ENCODE measurements at regions not wholly inside any gene's neighbourhood (a gene's known extent, or its start where the extent isn't known, plus 50 kb on each side); places are given as distances from the start of the nearest gene placed in this dataset.
A peak's percentile ranks its signal among the peaks of the same experiment; 100 is the strongest.

DNA sequence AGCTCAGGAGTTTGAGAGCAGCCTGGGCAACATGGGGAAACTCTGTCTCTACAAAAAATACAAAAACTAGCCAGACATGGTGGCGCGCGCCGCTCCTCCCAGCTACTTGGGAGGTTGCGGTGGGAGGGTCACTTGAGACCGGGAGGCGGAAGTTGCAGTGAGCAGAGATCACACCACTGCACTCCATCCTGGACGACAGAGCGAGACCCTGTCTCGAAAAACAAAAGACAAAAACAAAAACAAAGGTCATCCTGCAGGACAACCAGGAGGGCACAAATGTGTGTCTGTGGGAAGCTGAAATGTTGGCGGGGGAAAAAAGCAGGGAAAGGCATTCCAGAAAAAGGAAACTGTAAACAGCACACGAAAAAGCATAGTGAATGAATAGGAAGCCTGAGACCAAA lies 104.1 kb upstream of the HNRNPU start:
- in situ Hi-C loops (cut with HindIII; ENCODE audit: low pct_unique_long_range_greater_than_20kb, low sequenced_read_pairs) (no loop called here), intact Hi-C loops (cut with micrococcal nuclease; ENCODE audit: unreplicated experiment) (no loop called here)
- H3K27ac ChIP-seq (ENCODE audit: low read length) = peak overlapping the region; percentile 92
- no peaks in the 10 kb centered on the region for H3K9me3 ChIP-seq (ENCODE audit: control insufficient read depth, insufficient read depth, low read depth, low read length)
- BruUV-seq (replicated peaks) = no TSS peak
- DNase-seq (ENCODE audit: low read depth, low spot score) = no peak
- no peak overlapping the region for H3K4me3 ChIP-seq (ENCODE audit: low read depth in 2 of 2, low read length in 2 of 2)
- H3K4me1 ChIP-seq (ENCODE audit: control insufficient read depth, insufficient read depth, low read length) = peaks cover 36% of the 10 kb centered on the region
- H3K27me3 ChIP-seq (ENCODE audit: control insufficient read depth, insufficient read depth, low read length) = no peaks in the 10 kb centered on the region
- no peak for ATAC-seq
- H3K36me3 ChIP-seq (ENCODE audit: control insufficient read depth, insufficient read depth, low read length) = no peaks in the 10 kb centered on the region
- TF ChIP-seq, protein P1, sequence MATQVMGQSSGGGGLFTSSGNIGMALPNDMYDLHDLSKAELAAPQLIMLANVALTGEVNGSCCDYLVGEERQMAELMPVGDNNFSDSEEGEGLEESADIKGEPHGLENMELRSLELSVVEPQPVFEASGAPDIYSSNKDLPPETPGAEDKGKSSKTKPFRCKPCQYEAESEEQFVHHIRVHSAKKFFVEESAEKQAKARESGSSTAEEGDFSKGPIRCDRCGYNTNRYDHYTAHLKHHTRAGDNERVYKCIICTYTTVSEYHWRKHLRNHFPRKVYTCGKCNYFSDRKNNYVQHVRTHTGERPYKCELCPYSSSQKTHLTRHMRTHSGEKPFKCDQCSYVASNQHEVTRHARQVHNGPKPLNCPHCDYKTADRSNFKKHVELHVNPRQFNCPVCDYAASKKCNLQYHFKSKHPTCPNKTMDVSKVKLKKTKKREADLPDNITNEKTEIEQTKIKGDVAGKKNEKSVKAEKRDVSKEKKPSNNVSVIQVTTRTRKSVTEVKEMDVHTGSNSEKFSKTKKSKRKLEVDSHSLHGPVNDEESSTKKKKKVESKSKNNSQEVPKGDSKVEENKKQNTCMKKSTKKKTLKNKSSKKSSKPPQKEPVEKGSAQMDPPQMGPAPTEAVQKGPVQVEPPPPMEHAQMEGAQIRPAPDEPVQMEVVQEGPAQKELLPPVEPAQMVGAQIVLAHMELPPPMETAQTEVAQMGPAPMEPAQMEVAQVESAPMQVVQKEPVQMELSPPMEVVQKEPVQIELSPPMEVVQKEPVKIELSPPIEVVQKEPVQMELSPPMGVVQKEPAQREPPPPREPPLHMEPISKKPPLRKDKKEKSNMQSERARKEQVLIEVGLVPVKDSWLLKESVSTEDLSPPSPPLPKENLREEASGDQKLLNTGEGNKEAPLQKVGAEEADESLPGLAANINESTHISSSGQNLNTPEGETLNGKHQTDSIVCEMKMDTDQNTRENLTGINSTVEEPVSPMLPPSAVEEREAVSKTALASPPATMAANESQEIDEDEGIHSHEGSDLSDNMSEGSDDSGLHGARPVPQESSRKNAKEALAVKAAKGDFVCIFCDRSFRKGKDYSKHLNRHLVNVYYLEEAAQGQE (IDR thresholded peaks at IDR 0.05; ENCODE audit: insufficient read depth in 1 of 2, low read depth in 2 of 2, low read length in 1 of 2) = no peak
- TF ChIP-seq SIN3A (IDR thresholded peaks at IDR 0.05; ENCODE audit: borderline replicate concordance, insufficient read depth, low read depth, low read length) = no peak
- TF ChIP-seq POLR2AphosphoS5 (IDR thresholded peaks at IDR 0.05; ENCODE audit: low read depth, low read length) = no peak
- TF ChIP-seq, protein P2, sequence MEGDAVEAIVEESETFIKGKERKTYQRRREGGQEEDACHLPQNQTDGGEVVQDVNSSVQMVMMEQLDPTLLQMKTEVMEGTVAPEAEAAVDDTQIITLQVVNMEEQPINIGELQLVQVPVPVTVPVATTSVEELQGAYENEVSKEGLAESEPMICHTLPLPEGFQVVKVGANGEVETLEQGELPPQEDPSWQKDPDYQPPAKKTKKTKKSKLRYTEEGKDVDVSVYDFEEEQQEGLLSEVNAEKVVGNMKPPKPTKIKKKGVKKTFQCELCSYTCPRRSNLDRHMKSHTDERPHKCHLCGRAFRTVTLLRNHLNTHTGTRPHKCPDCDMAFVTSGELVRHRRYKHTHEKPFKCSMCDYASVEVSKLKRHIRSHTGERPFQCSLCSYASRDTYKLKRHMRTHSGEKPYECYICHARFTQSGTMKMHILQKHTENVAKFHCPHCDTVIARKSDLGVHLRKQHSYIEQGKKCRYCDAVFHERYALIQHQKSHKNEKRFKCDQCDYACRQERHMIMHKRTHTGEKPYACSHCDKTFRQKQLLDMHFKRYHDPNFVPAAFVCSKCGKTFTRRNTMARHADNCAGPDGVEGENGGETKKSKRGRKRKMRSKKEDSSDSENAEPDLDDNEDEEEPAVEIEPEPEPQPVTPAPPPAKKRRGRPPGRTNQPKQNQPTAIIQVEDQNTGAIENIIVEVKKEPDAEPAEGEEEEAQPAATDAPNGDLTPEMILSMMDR (IDR thresholded peaks at IDR 0.05) = no peak
- TF ChIP-seq TCF7L2 (IDR thresholded peaks at IDR 0.05; ENCODE audit: low read depth, low read length) = no peak
- ChIA-PET CTCF (no interaction called here), POLR2A (interaction anchor here (0.6 kb wide), 1 partner anchor 10 kb away, joined by 7 read pairs; no protein-coding TSS in a partner anchor)

DNA sequence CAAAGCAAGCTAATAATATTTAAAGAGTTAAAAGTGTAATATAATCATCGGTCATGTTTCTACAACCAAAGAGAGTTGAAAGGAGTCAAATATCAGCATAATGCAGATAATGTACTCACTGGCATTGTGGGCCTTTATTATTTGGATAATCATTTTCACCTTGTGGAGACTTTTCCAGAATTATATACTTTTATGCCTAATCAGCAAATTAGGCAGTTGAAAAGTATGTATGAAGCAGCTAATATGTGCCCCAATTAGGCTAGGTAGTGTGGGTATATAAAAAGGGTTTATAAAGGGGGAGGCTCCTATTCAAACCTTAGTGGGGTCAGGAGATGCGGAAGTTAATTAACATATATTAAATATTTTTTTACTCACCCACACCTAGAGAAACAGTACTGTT lies 102.8 kb upstream of the HNRNPU start:
- CTCF ChIA-PET = no interaction called here
- ATAC-seq = no peak
- BruUV-seq (replicated peaks) = no TSS peak

More for the DNA sequence above, 102.8 kb upstream of the HNRNPU start:
- no peaks in the 10 kb centered on the region for H3K36me3 ChIP-seq (ENCODE audit: control insufficient read depth, insufficient read depth, low read length)
- intact Hi-C loops (cut with micrococcal nuclease; ENCODE audit: unreplicated experiment) (no loop called here), in situ Hi-C loops (cut with HindIII; ENCODE audit: low pct_unique_long_range_greater_than_20kb, low sequenced_read_pairs) (no loop called here)
- H3K4me3 ChIP-seq (ENCODE audit: low read depth in 2 of 2, low read length in 2 of 2) = no peak overlapping the region
- POLR2A ChIA-PET = no interaction called here
- no peaks in the 10 kb centered on the region for H3K9me3 ChIP-seq (ENCODE audit: control insufficient read depth, insufficient read depth, low read depth, low read length)
- DNase-seq (ENCODE audit: low read depth, low spot score) = no peak
- TF ChIP-seq, protein P1 (IDR thresholded peaks at IDR 0.05; ENCODE audit: insufficient read depth in 1 of 2, low read depth in 2 of 2, low read length in 1 of 2) = no peak
- TF ChIP-seq POLR2AphosphoS5 (IDR thresholded peaks at IDR 0.05; ENCODE audit: low read depth, low read length) (no peak), SIN3A (IDR thresholded peaks at IDR 0.05; ENCODE audit: borderline replicate concordance, insufficient read depth, low read depth, low read length) (no peak), TCF7L2 (IDR thresholded peaks at IDR 0.05; ENCODE audit: low read depth, low read length) (no peak)
- TF ChIP-seq, protein P2 (IDR thresholded peaks at IDR 0.05) = no peak
- no peak overlapping the region; the same call in 1 of the 2 replicates for H3K27ac ChIP-seq (ENCODE audit: low read length)
- no peaks in the 10 kb centered on the region for H3K27me3 ChIP-seq (ENCODE audit: control insufficient read depth, insufficient read depth, low read length)
- peaks cover 34% of the 10 kb centered on the region for H3K4me1 ChIP-seq (ENCODE audit: control insufficient read depth, insufficient read depth, low read length)
